DMS153 (cell line): ENCODE measurements at regions not wholly inside any gene's neighbourhood (a gene's known extent, or its start where the extent isn't known, plus 50 kb on each side); places are given as distances from the start of the nearest gene placed in this dataset.
A peak's percentile ranks its signal among the peaks of the same experiment; 100 is the strongest.

Experiments
- DNase-seq: peaks from one replicate; lab custom pipeline; 2025; lab: John Stamatoyannopoulos, UW

DNA sequence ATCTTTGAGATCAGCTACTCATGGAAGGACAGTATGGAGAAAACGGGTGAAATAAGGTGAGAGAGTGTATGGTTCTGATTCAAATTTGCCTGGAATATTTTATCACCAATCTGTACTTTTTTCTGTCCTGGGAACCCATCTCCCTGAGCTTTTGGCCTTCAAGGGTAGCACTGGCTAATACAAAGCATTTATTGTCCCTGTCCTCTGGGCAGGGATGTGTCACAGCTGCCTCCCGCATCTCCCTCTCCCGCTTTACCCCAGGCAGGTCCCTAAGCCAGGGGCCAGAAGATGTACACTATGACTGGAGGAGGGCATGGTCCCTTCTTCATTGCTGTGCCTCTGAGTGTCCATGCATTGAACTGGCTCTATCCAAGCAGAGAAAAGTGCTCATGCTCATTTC is 201.7 kb upstream of the CHRNA7 start:
- no peak for DNase-seq

DNA sequence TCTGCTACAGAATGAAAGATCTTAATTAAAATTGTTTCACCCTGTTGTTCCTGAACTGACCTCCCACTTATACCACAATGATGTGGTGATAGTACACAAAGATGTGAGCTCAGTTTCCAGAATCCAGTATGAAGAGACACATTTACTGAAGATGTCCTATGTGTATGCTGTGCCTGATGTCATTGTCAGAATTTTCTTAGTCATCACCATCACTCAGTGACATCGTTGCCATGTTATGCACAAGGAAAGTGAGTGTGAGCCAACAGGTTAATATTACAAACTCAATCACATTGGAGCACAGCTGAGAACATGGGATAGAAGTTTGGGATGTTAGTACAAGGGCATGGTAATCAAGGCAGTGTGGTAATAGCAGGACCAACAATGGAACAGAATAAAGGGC is 199.7 kb upstream of the CHRNA7 start:
- no peak for DNase-seq

DNA sequence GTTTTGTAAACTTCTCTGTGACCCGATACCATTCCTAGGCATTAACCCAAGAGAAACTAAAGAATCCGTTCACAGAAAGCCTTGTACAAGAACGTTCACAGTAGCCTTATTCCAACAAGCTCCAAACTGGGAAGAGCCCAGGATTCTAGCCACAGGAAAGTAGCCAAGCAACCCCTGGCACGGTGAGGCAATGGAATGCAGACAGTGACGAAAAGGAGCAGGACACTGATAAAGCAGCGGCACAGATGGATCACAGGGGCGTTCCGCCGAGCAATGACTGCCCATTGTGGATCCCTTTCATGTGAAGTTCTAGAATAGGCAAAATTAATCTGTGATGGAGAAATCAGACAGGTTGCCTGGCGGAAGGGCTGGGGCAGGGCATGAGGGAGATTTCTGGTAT is 198.7 kb upstream of the CHRNA7 start:
- no peak for DNase-seq

DNA sequence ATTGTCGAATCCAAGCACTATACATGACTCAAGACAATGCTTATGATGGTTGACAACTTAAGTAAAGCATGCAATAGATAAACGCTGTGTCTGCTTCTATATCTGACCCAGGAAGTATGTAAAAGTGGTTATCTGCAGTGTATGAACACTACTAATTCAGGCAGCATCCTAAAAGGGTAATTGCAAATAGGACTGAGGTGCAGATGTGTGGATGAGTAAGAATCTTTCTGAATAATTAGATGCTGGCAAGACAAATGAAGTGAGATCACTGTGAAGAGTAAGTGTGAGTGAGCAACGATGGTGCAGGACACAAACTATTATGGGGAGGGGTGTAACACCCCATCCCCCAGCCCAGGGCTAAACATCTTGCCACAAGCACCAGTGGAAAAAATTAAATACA is 195.7 kb upstream of the CHRNA7 start:
- no peak for DNase-seq

DNA sequence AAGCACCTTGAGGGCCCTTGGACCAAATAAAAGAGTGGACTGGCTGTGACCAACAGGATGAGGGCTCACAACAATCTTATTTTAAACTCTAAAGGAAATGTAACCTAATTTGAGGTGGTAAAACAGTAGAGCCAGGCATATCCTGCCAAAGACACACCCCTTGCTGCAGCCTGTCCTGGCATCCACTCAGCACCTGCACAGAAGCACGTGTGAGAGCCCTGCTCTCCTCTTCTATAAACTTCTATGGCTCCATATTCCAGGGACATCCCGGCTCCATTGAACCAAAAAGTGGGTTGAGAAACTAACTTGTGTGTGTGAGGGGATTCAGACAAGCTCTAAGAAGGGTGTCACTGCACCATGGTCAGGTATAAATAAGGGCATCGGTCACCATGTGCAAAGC is 190.9 kb upstream of the CHRNA7 start:
- no peak for DNase-seq

DNA sequence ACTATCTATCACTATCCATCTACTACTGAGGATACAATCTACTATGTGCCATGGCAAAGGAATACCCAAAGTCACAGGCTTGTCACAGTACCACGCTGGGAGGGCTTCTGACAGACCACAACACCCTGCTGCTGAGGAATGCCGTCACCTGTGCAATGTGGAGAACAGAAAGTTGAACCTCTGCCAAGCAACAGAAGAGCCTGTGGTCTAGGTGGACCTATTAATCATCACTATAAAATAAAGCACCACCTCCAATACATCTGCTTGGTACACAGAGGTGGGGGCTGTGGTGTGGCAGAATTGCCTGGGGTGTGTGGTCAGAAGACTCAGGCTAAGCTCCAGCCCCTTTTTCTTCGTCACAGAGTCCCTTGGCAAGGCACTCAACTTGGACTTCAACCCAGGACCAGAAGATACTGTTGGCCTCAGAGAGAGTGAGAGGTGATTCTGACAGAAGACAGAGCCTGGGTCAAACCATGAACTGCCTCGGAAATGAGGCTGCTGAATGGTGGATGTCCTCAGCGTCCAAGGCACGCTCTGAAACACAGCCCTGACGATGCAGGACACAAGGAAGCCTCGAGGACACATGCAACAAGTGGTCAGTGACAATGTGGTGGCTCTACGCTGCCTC is 189.4 kb upstream of the CHRNA7 start:
- DNase-seq: no peak

DNA sequence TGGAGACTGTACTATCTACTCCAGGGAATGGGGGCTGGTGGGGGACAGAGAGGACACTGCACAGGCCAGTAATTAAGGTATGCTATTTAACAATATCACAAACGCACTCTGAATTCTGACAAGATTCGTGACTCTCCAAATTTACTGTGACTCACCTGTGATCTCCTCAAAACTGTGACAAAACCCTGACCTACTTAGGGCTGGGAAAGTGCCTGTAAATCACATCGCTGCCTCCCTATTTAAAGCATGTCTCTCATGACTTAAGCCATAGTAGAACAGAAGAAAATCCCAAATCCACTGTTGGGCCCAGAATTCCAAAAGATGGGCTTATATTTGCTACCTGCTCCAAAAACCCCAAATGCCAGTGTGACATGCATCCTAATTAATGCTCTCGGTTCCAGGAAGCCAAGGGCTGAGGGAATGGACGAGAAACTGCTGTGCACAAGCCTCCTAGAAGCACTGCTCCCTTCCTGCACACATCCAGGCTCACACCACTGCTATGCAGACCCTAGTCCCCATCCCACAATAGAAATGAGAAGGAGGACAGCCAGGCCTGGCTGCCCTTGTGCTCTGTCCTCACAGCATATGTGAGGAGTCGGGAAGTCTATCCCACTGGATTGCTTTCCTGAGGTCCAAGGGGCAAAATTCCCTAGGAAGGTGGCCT is 187.7 kb upstream of the CHRNA7 start:
- no peak for DNase-seq

DNA sequence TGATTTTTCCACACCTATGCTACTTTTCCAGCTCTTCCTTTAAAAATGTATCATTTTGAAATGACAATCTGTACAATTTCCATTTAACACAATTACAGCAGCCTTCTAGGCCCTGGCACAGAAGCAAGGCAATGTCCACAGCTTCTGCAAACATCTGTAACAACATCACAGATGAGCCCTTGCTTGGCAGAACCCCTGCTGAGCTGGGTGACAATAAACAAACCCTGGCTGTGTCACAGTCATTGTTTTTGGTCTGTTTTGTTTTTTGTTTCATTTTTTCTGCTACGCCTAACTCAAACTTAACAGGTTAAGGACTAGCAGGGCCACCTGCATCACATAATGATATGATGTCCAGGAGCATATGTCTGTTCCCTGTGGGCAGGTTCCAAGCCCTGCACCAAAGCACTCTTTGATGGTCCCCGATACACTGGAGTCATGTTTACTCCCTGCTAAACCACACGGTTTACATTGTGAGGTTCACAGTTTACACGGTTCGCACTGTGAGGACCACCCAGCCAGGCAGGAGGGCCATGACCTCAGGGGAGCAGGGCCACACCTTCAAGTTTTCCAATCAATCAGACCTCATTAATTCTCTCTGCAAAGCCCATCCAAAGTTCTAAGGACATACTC is 186.8 kb upstream of the CHRNA7 start:
- DNase-seq: no peak

DNA sequence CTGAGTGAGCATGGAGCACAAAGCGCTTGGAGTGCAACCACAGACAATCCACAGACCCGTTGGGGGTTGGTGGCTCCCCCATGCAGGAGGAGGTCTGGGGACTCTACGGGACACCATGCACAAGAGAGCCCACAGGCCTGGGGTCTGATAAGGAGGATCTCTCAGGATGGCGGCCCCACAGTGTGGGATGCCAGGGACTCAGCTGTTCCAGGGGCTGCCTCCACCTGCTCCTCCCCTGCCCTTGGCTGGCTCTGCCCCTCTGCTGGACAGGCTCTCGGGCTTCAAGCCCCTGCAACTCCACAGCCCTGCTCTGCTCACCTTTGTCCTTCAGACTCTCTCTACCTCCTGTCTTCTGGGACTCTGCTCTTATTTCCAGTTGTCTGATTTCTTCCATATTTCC is 184.5 kb upstream of the CHRNA7 start:
- no peak for DNase-seq

DNA sequence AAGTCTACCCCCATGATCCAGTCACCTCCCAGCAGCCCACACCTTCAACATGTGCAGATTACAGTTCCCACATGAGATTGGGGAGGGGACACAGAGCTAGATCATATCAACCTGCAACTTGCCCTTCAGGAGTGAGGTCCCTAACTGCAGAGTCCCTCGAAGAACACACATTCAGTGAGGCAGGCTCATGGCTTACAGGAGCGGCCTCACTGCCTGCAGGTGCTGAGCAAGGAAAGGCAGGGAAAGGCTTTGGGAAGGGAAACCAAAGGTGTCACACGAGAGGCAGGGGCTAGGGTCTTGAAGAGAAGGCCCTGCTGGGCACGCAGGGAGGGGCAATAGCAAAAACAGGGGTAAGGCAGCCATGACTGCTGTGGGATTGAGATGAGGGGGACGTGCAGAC is 182.4 kb upstream of the CHRNA7 start:
- DNase-seq: no peak

DNA sequence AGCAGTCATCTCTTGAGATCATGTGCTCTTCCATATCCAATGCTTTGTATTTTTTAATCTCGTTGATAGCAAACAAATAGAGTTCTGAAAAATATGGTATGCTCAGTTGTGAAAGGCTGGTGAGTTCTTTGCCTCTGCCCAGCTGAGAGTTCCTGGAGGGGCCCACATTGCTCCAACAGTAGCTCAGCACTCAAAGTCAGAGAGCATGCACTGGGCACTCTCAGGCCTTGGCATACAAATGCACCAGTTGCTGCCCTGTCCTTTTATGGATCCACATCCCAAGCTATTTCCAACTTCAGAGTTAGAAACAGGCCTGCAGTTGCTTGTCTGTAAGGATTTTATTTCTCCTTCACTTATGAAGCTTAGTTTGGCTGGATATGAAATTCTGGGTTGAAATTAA is 181.7 kb upstream of the CHRNA7 start:
- DNase-seq: no peak

DNA sequence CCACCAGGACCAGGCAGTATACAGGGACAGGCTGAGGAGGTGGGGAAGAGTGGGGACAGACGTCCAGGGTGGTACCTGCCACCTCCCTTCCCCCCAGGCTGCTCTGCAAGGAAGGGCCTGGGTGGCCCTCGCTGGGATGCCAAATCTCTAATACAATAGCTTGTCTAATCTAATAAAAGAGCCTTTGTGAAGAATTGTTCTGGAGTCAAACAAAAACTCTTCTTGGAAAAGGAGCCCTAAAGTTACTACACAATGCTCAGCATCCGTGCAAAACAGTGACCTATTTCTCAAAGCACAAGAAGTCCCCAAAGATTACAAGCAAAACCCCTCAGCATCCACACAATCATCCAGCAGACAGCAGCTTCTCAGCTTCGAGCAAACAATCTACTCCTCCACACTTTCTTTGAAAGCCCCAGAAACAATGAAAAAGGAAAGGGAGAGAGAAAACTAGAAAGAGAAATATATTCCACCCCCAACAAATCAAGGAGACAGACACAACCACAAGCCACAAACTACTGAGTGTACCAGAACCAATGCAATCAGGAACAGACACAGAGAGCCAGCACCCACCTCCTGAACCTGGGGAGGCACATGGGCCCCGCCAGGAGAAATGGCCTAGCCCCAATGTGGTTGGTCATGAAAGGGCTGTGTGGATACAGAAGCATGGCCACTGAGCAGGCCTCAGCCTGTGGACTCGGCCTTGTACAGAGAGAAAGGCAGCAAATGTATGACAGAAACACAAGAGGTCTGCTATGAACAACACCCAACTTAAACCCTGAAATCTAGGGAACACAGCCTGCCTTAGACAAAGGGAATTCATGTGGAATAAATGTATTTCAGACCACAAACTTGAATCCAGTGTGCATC is 177.1 kb upstream of the CHRNA7 start:
- DNase-seq: no peak

DNA sequence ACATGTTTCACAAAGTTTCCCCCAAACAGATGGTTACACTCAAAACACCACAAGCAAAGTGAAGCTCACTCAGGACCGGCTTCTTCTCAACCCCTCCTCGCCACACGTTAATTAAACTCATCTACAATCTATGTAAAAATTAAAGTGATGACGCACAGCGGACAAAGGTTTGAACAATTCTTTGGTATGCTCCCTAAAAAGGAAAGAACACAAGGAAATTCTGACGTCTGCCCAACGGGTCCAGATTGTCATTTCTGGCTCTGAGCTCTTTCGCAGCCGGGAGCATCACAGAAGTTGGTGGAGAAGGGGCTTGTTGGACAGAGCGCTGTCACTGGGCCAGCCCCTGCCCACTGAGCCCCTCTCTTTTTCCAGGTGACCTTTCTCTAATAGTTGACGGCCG is 173.7 kb upstream of the CHRNA7 start:
- DNase-seq: no peak

DNA sequence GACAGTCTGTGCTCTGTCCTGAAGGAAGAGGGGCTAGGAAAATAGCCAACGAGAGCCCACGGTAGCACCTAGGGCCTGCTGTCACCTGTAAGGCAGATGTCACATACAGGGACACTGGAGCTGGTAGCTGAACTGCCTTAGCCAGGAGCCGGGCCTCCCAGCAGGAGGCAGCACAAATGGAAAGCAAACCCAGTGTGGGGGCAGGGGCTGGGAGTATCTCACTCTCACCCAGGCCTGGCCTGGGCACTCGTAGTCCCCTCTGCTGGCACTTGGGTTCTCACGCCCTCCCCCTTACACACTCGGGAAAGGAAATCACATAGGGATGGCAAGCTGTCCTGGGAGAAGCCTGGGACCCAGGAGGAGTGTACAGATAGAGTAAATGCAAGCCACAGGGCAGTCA is 173.1 kb upstream of the CHRNA7 start:
- DNase-seq: no peak

DNA sequence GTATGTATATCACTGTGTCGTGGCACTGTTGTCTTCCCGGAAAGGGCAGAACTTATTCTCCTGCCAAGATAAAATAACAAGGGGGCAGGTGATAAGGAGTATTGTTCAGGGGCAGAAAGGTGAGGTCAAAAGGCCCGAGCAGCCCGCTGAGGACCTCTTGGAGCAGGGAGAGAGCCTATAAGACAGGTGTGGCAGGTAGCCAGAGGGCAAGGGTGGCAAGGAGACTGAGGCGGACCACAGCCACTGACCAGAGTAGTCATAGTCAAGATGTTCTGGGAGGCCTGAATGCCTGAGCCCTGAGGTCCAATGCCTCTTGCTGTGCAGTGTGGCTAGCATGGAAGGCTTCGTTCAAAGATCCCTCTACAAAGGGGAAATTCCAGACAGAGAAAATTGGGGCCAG is 172.3 kb upstream of the CHRNA7 start:
- no peak for DNase-seq

DNA sequence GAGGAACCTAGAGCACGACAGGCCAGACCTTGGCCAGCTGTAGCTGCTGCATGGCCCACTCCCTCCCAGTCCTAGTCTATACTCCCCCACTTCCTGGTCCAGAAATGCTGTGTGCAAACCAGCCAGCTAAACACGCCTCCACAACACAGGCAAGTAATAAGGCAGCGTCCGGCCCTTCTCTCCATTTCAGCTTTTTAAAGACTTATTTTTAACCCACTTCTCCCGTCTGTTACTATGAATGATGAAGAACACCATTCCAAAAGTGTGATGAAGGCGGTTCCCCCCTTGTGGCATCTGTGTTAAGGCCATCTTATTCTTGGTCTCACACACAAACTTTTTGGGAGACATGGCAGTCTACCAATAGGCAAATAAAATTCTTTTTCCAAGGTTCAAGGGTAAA is 164.1 kb upstream of the CHRNA7 start:
- no peak for DNase-seq

DNA sequence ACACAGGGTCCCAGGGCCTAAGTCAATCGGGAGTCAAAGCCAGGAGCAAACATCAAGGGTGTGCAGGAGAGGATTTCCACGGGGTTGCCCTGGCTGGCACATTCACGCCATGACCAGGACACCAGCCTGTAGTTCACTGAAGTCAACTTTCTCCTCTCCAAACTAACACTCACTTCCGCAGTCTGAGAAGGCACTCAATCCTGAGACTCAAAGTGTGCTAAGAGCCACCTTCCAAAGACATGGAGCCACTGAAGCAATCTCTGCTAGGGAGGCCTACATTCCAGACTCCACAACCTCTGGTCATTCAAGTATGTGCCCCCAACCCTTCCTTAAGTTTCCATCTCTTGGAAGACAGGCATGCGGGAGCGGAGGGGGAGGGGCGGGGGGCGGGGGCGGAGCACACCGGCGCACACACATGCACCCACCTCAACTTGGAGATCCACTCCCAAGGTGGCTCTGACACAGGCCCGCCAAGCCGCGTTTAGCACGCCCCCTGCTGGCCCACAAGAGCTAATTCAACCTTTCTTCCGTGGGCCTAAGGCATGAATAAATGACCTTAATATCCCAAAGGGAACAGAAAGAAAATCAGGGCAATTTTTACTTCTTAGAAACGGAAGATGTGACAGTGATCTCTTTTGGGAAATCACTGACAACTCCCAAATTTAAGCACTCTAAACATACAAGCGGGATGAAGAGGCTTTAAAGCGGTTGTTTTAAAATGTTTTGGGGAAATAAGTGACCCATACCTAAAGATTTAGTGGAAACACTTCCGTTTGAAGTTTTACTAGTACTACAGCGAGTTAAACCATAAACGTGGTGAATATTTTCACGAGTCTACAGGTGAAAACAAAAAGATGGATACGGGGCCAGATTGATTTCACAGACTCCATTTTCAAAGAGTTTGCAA is 162.5 kb upstream of the CHRNA7 start:
- peak; percentile 23 for DNase-seq

DNA sequence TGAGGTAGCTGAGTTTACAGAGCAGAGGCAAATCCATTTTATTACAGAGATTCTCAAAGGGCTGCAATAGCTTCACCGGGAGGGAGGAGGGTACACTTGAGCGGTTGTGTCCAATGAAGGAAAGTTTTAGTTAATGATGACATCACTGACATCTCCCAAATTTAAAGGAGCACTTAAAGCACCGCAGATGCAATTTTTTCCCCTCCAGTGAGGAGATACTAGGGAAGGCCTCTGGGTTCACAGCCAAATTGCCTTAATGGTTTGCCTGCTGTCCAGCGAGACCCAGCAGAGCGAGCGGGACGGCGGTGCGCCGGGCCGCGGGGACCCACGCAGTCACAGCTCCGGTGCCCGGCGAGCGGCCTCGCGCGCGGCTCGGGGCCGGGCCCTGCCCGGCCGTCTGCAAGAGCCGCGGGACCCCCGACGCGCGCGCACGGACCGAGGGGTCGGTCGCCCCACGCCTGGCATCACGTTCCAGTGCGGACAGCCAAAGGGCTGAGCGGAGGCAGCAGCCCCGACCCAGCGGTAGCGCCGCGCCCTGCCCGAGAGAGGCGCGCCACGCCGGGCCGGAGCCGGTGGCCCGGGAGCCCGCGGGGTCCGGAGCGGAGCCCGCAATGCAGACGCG is 160.5 kb upstream of the CHRNA7 start:
- DNase-seq: no peak

DNA sequence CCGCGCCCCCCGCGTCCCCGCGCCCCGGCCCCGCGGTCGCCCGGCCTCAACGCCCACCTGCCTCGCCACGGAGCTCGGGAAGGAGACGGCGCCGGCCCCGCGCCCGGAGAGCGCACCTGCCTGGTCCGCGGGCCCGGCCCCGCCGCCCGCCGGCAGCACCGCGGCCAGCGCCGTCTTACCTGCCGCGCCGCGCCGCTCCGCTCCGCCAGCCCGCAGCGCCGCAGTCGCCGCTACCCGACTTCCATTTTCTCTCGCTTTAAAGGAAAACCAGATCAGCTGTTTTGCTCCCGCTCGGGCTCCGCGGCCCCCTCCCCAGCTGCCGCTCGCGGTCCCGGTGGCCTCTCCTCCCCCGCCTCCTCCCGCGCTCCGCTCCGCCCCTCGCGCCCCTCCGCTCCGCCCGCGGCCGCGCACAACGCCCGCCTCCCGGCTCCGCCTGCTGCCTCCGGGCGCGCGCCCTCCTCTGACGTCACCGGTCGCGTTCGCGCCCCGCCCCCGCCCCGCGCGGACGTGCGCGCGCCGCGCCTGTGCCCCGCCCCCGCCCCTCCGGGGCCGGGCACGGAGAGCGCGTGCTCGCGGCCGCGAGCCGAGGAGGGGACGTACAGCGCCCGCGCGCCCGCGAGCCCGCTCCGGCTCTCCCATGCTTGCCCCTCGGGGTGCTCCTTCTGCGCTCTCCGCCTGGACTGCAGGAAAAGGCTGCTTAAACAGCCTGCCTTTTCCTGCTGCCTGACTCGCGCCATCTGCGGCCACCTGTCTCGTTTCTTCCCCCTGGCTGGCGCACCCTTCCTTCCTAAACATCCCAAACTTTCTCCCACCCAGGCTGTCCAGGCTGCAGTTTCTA is 159.8 kb upstream of the CHRNA7 start, which contains the start of gene OTUD7A:
Gene OTUD7A (minus strand): TSS at position 346 of the 838 bp plus-strand sequence.
- peak; percentile 19 for DNase-seq

DNA sequence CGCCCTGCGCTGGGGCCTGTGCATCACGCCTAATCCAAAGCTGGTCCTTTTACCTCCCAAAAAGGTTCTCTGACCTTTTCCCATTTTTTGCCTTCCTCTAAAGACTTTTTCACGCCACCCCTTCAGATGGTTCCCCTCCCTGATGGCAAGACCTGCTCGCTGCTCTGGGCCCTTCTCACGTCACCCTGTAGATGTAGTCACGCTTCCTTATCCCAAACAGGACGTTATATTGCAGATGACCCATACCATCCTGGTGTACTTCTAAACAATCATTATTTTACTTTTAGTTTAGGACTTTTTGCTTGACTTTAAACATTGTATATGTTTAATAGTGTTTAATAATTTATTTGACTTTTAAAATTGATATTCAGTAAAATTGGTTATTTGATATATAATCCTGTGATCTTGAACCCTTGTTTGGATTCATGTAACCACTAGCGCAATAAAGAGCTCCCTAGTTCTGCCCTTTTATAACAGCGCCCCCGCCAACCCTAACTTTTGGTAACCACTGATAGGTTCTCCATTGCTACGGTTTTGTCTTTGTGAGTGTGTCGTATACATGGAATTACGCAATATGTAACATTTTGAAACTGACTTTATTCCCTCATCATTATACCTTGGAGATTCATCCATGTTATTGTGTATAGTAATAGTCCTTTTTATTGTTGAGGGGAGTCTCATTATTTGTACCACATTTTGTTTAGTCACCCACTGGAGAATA is 159.0 kb upstream of the CHRNA7 start:
- DNase-seq: no peak
